ENCODE measurements at regions not wholly inside any gene's neighbourhood (a gene's known extent, or its start where the extent isn't known, plus 50 kb on each side); places are given as distances from the start of the nearest gene placed in this dataset.
"Not testable (repeated sequence)": the region's sequence is repeated elsewhere in the genome, so short reads cannot be mapped to it uniquely, and the experiment has no call there.

DNA sequence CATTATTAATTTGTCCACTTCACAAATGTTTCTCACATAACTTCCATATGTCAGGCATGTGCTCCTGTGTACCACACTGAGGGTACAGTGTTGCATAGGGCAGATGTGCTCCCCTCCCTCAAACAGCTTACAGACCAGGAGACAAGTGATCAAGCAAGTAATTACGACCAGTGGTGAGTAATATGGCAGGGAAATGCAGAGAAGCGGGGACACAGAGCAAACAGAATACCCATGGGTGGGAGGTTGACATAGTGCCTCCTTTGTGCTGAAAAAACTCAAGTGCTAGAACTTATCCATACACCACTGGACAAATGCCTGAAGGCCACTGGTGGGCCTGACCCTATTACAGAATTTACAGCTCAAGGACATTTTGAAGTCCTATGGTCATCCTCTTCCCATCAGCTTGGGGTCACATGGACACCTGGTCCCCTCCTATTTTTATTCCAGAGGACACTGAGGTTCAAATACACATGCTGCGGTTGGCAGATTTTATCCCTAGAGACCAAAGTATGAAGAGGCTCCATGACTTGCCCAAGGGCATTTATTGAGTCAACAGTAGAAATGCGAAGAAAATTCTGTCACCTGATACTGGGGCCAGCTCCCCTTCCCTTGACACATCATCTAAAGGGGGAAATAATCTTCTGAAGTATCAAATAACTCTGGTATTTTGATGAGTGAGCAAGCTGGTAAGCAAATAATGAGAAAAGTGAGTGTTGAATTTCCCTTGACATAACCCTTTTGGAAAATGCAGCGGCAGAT, 116.6 kb downstream of the QRSL1 start:
- H3K27ac Mint-ChIP-seq: no peak overlapping the region
- H3K27me3 Mint-ChIP-seq: peaks cover 37% of the 10 kb centered on the region
- no peaks in the 10 kb centered on the region for H3K36me3 Mint-ChIP-seq (ENCODE audit: low read depth)
- H3K4me3 Mint-ChIP-seq: no peak overlapping the region
- no peak for ATAC-seq
- no peaks in the 10 kb centered on the region for H3K4me1 Mint-ChIP-seq
- H3K9me3 ChIP-seq (ENCODE audit: control insufficient read depth, low read length, poor library complexity, severe bottlenecking): no peaks in the 10 kb centered on the region
- DNase-seq: no peak

DNA sequence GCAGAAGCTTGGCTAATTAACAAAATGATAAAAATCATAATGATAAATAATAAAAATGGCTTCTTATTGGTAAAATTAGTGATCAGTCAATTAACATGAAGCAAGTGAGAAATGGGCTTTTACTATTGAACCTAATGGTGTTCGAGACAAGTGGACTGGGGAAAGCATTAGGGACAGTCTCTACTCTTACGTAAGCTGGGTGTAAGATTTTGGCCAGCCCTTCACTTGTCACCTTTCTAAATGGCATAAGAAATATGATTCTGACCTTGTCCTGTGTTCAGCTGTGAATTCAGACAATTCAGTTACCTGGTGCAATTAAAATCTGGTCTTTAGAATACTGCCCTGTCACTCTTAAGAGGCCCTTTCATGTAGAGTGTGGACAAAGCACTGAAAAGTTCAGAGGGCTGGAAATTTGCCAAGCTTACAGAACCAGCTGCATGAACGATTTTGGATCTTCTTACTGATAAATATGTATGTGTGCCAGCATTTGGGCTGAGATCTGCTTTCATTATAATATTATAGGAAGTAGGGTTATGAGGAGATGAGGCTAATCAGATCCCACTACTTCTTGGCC, 115.9 kb downstream of the QRSL1 start:
- DNase-seq: no peak
- Mint-ChIP-seq H3K4me1 (no peaks in the 10 kb centered on the region), H3K4me3 (no peak overlapping the region), H3K27me3 (peaks cover 31% of the 10 kb centered on the region), H3K36me3 (ENCODE audit: low read depth) (no peaks in the 10 kb centered on the region), H3K27ac (no peak overlapping the region)
- ATAC-seq: no peak
- no peaks in the 10 kb centered on the region for H3K9me3 ChIP-seq (ENCODE audit: control insufficient read depth, low read length, poor library complexity, severe bottlenecking)

DNA sequence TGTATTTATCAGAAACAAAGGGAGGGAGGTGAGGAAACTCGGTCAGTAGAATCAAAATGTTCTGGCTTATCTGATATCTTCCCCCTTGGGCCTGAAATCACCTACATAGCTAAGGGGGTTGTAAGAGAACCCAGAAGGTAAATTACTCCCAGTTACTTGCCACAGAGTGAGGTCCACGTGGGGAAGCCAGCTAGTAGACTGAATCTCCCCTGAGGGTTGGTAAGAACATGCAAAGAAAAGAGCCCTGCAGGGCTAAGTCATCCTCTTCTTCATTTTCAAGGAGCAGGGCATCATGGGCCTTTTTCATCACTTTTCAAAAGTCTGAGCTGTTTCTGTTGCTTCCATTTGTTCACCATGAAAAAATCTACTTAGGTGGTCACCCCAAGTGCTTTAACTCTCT, 115.4 kb downstream of the QRSL1 start:
- H3K27ac Mint-ChIP-seq: no peak overlapping the region
- no peak for ATAC-seq
- no peaks in the 10 kb centered on the region for H3K9me3 ChIP-seq (ENCODE audit: control insufficient read depth, low read length, poor library complexity, severe bottlenecking)
- H3K4me1 Mint-ChIP-seq: no peaks in the 10 kb centered on the region
- H3K27me3 Mint-ChIP-seq: peaks cover 31% of the 10 kb centered on the region
- no peak overlapping the region for H3K4me3 Mint-ChIP-seq
- DNase-seq: no peak
- no peaks in the 10 kb centered on the region for H3K36me3 Mint-ChIP-seq (ENCODE audit: low read depth)

DNA sequence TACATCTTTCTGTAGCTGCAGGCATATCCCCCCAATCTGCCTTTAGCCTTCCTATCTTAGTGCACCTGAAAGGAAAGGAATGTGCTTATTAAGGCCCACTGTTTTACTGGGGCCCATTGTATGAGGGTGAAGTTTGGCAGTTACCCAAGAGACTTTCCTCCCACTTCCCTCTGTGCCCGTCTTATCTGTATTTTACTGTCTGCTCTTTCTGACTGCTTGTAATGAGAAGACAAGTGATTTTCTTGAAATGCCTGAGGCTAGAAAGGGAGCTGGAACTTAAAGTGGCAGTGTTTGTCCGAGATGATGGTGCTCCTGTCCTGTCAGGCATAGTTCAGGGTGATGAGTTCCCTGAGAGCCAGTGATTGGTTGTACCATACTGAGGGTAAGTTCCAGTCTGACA, 114.7 kb downstream of the QRSL1 start:
- DNase-seq, ATAC-seq: not testable (repeated sequence)
- peaks cover 29% of the 10 kb centered on the region for H3K27me3 Mint-ChIP-seq

DNA sequence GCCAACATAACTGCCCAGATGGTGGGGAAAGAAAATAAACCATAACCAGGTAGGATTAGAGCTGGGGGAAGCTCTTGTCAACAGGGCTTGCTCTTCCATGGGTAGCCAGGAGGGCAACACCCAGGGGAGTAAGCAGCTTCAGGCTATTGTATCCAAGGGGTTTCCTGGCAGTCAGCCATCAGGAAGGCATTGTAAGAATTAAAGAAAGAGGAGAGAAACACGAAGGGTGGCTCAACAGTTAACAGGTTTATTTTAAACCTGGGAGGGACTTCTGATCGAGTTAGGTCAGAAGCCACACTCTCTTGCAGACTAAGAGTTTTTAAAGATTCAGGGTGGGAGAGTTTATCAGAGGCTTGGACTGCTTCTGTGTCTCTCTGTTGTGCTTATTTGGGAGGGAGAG, 114.2 kb downstream of the QRSL1 start:
- Mint-ChIP-seq H3K27ac (no peak overlapping the region), H3K4me3 (no peak overlapping the region), H3K36me3 (ENCODE audit: low read depth) (no peaks in the 10 kb centered on the region), H3K27me3 (peaks cover 28% of the 10 kb centered on the region), H3K4me1 (no peaks in the 10 kb centered on the region)
- ATAC-seq (no peak), DNase-seq (no peak)
- no peaks in the 10 kb centered on the region for H3K9me3 ChIP-seq (ENCODE audit: control insufficient read depth, low read length, poor library complexity, severe bottlenecking)

More for the DNA sequence above, 114.7 kb downstream of the QRSL1 start:
- H3K27ac Mint-ChIP-seq; H3K4me3 Mint-ChIP-seq; H3K36me3 Mint-ChIP-seq (ENCODE audit: low read depth); H3K4me1 Mint-ChIP-seq; H3K9me3 ChIP-seq (ENCODE audit: control insufficient read depth, low read length, poor library complexity, severe bottlenecking): not testable (repeated sequence)

DNA sequence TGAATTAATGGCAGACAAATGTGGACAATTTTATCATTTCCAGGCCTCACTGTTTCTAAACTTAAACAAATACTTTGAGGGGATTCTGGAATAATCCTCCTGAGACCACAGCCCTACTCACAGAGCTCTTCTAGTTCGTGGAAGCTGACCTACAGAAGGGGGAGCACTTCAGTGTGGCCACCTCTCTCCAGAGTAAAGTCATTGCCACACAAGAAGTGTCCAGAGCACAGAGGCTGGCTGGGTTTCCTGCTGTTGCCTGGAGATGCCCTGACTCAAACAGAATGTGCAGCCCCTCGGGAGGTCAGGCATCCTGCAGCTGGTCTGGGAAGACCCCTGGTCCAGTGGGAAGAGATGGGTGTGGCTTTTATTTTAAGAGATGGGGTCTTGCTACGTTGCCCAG, 110.9 kb downstream of the QRSL1 start:
- H3K9me3 ChIP-seq (ENCODE audit: control insufficient read depth, low read length, poor library complexity, severe bottlenecking): no peaks in the 10 kb centered on the region
- Mint-ChIP-seq H3K36me3 (ENCODE audit: low read depth) (no peaks in the 10 kb centered on the region), H3K27me3 (peaks cover 27% of the 10 kb centered on the region), H3K4me3 (no peak overlapping the region), H3K4me1 (no peaks in the 10 kb centered on the region), H3K27ac (no peak overlapping the region)
- DNase-seq (no peak), ATAC-seq (no peak)

DNA sequence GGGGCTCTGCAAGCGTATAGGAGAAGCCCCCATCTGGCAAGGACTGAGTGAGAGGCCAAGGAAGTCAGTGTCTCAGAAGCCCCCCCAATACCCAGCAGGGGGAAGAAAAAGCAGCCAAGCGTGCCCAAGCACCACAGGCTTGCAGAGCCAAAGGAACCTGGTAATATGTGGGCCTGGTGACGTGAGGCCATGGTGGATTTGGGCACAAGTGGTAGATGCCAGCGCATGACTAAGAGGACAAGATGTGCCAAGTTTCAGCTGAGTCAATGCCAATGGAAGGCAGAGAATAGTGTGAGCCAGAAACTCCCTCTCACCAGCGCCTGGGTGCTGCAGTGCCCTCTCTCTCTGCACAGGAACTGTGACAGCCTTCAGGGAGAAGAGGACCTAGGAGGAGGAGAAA, 110.0 kb downstream of the QRSL1 start:
- H3K9me3 ChIP-seq (ENCODE audit: control insufficient read depth, low read length, poor library complexity, severe bottlenecking): no peaks in the 10 kb centered on the region
- H3K27ac Mint-ChIP-seq: no peak overlapping the region
- H3K27me3 Mint-ChIP-seq: peaks cover 25% of the 10 kb centered on the region
- no peaks in the 10 kb centered on the region for H3K4me1 Mint-ChIP-seq
- H3K36me3 Mint-ChIP-seq (ENCODE audit: low read depth): no peaks in the 10 kb centered on the region
- ATAC-seq: no peak
- DNase-seq: no peak
- H3K4me3 Mint-ChIP-seq: no peak overlapping the region

DNA sequence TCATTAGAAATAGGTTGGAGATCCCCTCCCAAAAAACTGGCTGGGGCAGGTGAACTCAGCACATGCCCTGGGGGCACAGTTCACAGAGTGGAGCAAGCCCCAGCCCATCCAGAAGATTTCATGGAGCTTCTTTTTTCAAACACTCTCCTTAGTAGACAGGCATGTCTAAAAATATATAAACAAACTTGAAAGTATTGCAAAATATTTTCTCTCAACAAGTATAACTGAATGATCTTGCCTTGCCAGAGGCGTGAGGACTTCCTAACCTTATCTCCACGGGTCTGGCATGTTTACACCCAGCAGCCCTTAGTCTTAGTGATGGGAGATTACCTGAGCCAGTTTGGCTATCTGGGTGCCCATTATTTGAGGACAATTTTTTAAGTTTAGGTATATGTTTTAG, 107.1 kb downstream of the QRSL1 start:
- H3K27me3 Mint-ChIP-seq: peaks cover 30% of the 10 kb centered on the region
- no peak overlapping the region for H3K27ac Mint-ChIP-seq

DNA sequence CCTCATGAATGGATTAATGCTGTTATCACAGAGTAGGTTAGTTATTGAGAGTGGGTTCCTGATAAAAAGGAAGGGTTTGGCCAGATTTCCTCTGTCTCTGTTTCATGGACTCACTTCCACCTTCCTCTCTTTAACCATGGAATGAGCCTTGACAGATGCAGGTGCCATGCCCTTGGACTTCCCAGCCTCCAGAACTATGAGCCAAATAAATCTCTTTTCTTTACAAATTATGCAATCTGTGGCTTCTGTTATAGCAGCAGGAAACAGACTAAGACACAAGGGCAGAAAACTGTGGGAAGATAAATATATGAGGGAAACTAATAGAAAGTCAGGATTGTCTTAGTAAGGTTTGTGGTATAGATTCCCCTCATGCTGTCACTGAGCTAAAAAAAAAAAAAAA, 106.5 kb downstream of the QRSL1 start:
- Mint-ChIP-seq H3K36me3 (ENCODE audit: low read depth) (no peaks in the 10 kb centered on the region), H3K27ac (no peak overlapping the region), H3K27me3 (peaks cover 36% of the 10 kb centered on the region), H3K4me1 (no peaks in the 10 kb centered on the region), H3K4me3 (no peak overlapping the region)
- H3K9me3 ChIP-seq (ENCODE audit: control insufficient read depth, low read length, poor library complexity, severe bottlenecking): no peaks in the 10 kb centered on the region
- DNase-seq (no peak), ATAC-seq (no peak)

More for the DNA sequence above, 107.1 kb downstream of the QRSL1 start:
- no peaks in the 10 kb centered on the region for H3K9me3 ChIP-seq (ENCODE audit: control insufficient read depth, low read length, poor library complexity, severe bottlenecking)
- Mint-ChIP-seq H3K4me1 (no peaks in the 10 kb centered on the region), H3K36me3 (ENCODE audit: low read depth) (no peaks in the 10 kb centered on the region), H3K4me3 (no peak overlapping the region)
- no peak for ATAC-seq
- no peak for DNase-seq

DNA sequence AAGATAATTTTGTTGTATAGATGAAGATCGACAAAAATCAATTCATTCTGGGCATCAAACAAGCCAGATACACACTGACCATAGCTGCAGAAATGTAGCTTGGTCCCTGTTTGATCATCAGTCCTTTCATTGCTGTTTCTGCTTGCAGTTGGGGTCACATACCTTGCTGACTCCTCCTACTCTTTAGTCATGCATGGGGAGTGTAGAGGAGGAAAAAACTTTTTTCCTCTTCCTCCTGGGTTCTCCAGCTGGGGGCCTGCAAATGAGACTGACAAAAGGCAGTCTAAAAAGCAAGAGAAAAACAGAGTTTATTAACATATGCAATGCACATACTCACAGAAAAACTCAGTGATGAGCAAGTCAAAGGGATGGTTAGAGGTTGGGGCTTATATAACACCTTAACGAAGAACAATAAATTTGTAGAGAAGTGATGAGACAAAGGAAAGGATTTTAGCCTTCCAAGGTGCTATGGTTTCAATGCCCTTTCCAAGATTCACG, 105.8 kb downstream of the QRSL1 start:
- H3K9me3 ChIP-seq (ENCODE audit: control insufficient read depth, low read length, poor library complexity, severe bottlenecking): no peaks in the 10 kb centered on the region
- Mint-ChIP-seq H3K36me3 (ENCODE audit: low read depth) (no peaks in the 10 kb centered on the region), H3K4me3 (no peak overlapping the region), H3K27me3 (peaks cover 37% of the 10 kb centered on the region), H3K4me1 (no peaks in the 10 kb centered on the region), H3K27ac (no peak overlapping the region)
- ATAC-seq (no peak), DNase-seq (no peak)

DNA sequence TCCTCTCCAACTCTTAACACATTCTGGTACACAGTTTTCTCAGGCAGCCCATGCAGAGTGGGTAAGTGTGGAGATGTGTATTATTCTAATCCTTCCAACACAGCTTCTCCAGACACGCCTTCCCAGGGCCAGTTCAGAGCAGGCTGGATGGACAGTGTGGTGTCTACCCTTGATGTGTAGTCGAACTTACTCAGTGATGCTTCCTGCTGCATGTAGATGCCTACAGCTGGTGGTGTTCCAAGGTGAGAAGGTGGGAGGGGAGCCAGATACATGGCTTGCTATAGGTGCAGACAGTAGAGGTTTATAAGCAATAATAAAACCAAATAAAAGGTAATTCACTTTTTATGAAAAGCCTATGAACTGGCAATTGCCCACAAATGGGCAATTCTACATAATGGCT, 104.0 kb downstream of the QRSL1 start:
- peaks cover 41% of the 10 kb centered on the region for H3K27me3 Mint-ChIP-seq
- ATAC-seq: no peak
- no peak overlapping the region for H3K27ac Mint-ChIP-seq
- no peaks in the 10 kb centered on the region for H3K9me3 ChIP-seq (ENCODE audit: control insufficient read depth, low read length, poor library complexity, severe bottlenecking)
- H3K4me1 Mint-ChIP-seq: no peaks in the 10 kb centered on the region
- no peaks in the 10 kb centered on the region for H3K36me3 Mint-ChIP-seq (ENCODE audit: low read depth)
- no peak for DNase-seq
- no peak overlapping the region for H3K4me3 Mint-ChIP-seq

DNA sequence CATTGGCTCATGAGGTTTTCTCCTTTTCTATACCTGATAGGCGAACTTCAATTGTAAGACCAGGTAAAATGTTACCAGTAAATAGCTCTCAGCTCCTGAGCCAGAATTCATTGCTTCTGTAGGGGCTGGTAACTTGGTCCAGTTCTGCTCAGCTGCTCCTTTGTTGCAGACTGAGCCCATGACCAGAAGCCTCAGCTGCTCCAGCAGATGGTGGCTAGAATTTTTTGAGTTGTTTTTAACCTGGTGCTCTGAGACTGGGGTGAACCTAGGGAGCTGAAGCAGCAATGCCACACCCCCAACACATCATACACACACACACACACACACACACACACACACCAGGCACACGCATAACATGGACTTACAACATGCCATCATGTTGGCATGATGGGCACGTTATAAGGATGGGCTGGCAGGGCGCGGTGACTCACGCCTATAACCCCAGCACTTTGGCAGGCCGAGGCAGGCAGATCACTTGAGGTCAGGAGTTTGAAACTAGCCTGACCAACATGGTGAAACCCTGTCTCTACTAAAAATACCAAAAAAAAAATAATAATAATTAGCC, 103.1 kb downstream of the QRSL1 start:
- H3K9me3 ChIP-seq (ENCODE audit: control insufficient read depth, low read length, poor library complexity, severe bottlenecking): no peaks in the 10 kb centered on the region
- peaks cover 37% of the 10 kb centered on the region for H3K27me3 Mint-ChIP-seq
- ATAC-seq (no peak), DNase-seq (no peak)
- no peak overlapping the region for H3K27ac Mint-ChIP-seq
- H3K36me3 Mint-ChIP-seq (ENCODE audit: low read depth): no peaks in the 10 kb centered on the region
- H3K4me1 Mint-ChIP-seq: no peaks in the 10 kb centered on the region
- H3K4me3 Mint-ChIP-seq: no peak overlapping the region

DNA sequence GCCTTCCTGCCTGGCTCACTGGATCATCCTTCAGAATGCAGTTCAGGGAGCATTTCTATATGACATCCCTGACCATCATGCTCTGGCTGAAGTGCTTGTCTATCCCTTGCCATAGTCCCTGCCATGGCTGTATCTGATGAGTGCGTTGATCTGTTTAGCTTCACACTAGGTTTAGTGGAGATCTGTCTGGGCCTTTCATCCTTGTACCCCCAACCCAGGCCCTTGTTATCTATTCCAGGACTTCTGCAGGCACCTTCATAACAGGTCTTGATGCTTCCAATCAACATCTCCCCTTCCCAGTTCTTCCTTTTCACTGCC, 102.4 kb downstream of the QRSL1 start:
- Mint-ChIP-seq H3K4me3 (no peak overlapping the region), H3K36me3 (ENCODE audit: low read depth) (no peaks in the 10 kb centered on the region), H3K27ac (no peak overlapping the region), H3K4me1 (no peaks in the 10 kb centered on the region), H3K27me3 (peaks cover 34% of the 10 kb centered on the region)
- DNase-seq (no peak), ATAC-seq (no peak)
- H3K9me3 ChIP-seq (ENCODE audit: control insufficient read depth, low read length, poor library complexity, severe bottlenecking): no peaks in the 10 kb centered on the region

Measured in T-helper 17 cell (primary cell).